Osteocyte (in vitro differentiated cells): ENCODE measurements at regions not wholly inside any gene's neighbourhood (a gene's known extent, or its start where the extent isn't known, plus 50 kb on each side); places are given as distances from the start of the nearest gene placed in this dataset.

ENCODE experiments used
- DNase-seq: peaks from one replicate; pipeline ENCODE4 v3.0.0; 2021; ENCODE audit warnings: mixed read lengths; ENCODE audit not compliant: unreplicated experiment; ENCODE audit errors: extremely low spot score
- H3K27ac Mint-ChIP-seq: one replicate; pipeline ENCODE4 v1.8.0; 2021; ENCODE audit warnings: mild to moderate bottlenecking, mixed read lengths; ENCODE audit not compliant: unreplicated experiment
- H3K27me3 Mint-ChIP-seq: one replicate; pipeline ENCODE4 v1.8.0; 2021; ENCODE audit warnings: mixed read lengths; ENCODE audit not compliant: unreplicated experiment
- H3K36me3 Mint-ChIP-seq: one replicate; pipeline ENCODE4 v1.8.0; 2021; ENCODE audit warnings: mixed read lengths; ENCODE audit not compliant: unreplicated experiment
- H3K4me1 Mint-ChIP-seq: one replicate; pipeline ENCODE4 v1.8.0; 2021; ENCODE audit warnings: mixed read lengths; ENCODE audit not compliant: unreplicated experiment
- H3K4me3 Mint-ChIP-seq: one replicate; pipeline ENCODE4 v1.8.0; 2021; ENCODE audit warnings: mild to moderate bottlenecking, moderate library complexity, mixed read lengths; ENCODE audit not compliant: unreplicated experiment
- H3K9me3 Mint-ChIP-seq: one replicate; pipeline ENCODE4 v1.8.0; 2021; ENCODE audit warnings: mixed read lengths; ENCODE audit not compliant: unreplicated experiment
- CTCF ChIP-seq: fragments of 200-600 bp; sonication (generic); IDR thresholded peaks from 2 replicates; pipeline ENCODE4 v1.5.0; 2021; ENCODE audit warnings: antibody characterized with exemption, mild to moderate bottlenecking, moderate library complexity

GRCh38 chr3:152176998-152177397 lies 91.7 kb upstream of the MBNL1 start:
- peak overlapping the region; percentile 58 for H3K27ac Mint-ChIP-seq
- no peak overlapping the region for H3K4me3 Mint-ChIP-seq
- H3K4me1 Mint-ChIP-seq = peaks cover 38% of the 10 kb centered on the region
- H3K9me3 Mint-ChIP-seq = no peaks in the 10 kb centered on the region
- H3K27me3 Mint-ChIP-seq = no peaks in the 10 kb centered on the region
- H3K36me3 Mint-ChIP-seq = no peaks in the 10 kb centered on the region
- DNase-seq = no peak
- TF ChIP-seq CTCF = no peak

- Mint-ChIP-seq H3K4me1 (peaks cover 36% of the 10 kb centered on the region), H3K27me3 (no peaks in the 10 kb centered on the region), H3K36me3 (no peaks in the 10 kb centered on the region), H3K4me3 (no peak overlapping the region), H3K27ac (no peak overlapping the region), H3K9me3 (no peaks in the 10 kb centered on the region)
- DNase-seq = no peak
- TF ChIP-seq CTCF = no peak
These were observed 91.0 kb upstream of the MBNL1 start for GRCh38 chr3:152177757-152178156.

- no peaks in the 10 kb centered on the region for H3K9me3 Mint-ChIP-seq
- H3K27me3 Mint-ChIP-seq = no peaks in the 10 kb centered on the region
- H3K4me3 Mint-ChIP-seq = no peak overlapping the region
- TF ChIP-seq CTCF = peak; percentile 61
- H3K4me1 Mint-ChIP-seq = peaks cover 3% of the 10 kb centered on the region
- no peak for DNase-seq
- H3K36me3 Mint-ChIP-seq = no peaks in the 10 kb centered on the region
- H3K27ac Mint-ChIP-seq = no peak overlapping the region
These were observed 85.3 kb upstream of the MBNL1 start for GRCh38 chr3:152183473-152183872.

GRCh38 chr3:152184971-152185686 lies 83.6 kb upstream of the MBNL1 start:
- Mint-ChIP-seq H3K36me3 (no peaks in the 10 kb centered on the region), H3K27ac (no peak overlapping the region), H3K27me3 (no peaks in the 10 kb centered on the region), H3K4me3 (no peak overlapping the region), H3K4me1 (peaks cover 3% of the 10 kb centered on the region), H3K9me3 (peaks cover 6% of the 10 kb centered on the region)
- DNase-seq = no peak
- no peak for TF ChIP-seq CTCF

GRCh38 chr3:152185891-152186630 lies 82.7 kb upstream of the MBNL1 start:
- H3K27ac Mint-ChIP-seq = no peak overlapping the region
- DNase-seq = no peak
- no peak for TF ChIP-seq CTCF

More at GRCh38 chr3:152185891-152186630, 82.7 kb upstream of the MBNL1 start:
- peaks cover 6% of the 10 kb centered on the region for H3K9me3 Mint-ChIP-seq
- H3K4me1 Mint-ChIP-seq = peaks cover 3% of the 10 kb centered on the region
- no peaks in the 10 kb centered on the region for H3K27me3 Mint-ChIP-seq
- no peaks in the 10 kb centered on the region for H3K36me3 Mint-ChIP-seq
- no peak overlapping the region for H3K4me3 Mint-ChIP-seq
